SU-DHL-6 (cell line): ENCODE measurements at regions not wholly inside any gene's neighbourhood (a gene's known extent, or its start where the extent isn't known, plus 50 kb on each side); places are given as distances from the start of the nearest gene placed in this dataset.

ENCODE experiments used
- H2AFZ ChIP-seq: fragments of 200-600 bp; sonication (generic); 2 replicates; pipeline ENCODE4 v1.6.1; 2014; ENCODE audit warnings: low read depth, mild to moderate bottlenecking, moderate library complexity, mixed read lengths, antibody characterized with exemption, low read length; ENCODE audit not compliant: severe bottlenecking
- H3F3A ChIP-seq: fragments of 200-600 bp; shearing (Covaris generic); 2 replicates; pipeline ENCODE4 v1.6.0; 2016; ENCODE audit warnings: antibody characterized with exemption, mild to moderate bottlenecking; ENCODE audit not compliant: insufficient read depth
- H3K27ac ChIP-seq: fragments of 200-600 bp; sonication (generic); 2 replicates; pipeline ENCODE4 v1.5.1; 2016; ENCODE audit warnings: low read depth, mild to moderate bottlenecking, low read length, moderate library complexity, mixed read lengths
- H3K27me3 ChIP-seq: fragments of 200-600 bp; sonication (generic), shearing (Covaris generic); 2 replicates; pipeline ENCODE4 v1.6.0; 2014; ENCODE audit warnings: mild to moderate bottlenecking, low read length
- H3K36me3 ChIP-seq: fragments of 200-600 bp; sonication (generic); 2 replicates; pipeline ENCODE4 v1.6.1; 2014; ENCODE audit warnings: mild to moderate bottlenecking, low read length, mixed read lengths
- H3K4me2 ChIP-seq: fragments of 300-600, 200-600 bp; shearing (Covaris generic), sonication (generic); 2 replicates; pipeline ENCODE4 v1.6.0; 2014; ENCODE audit warnings: low read length, low read depth, mild to moderate bottlenecking; ENCODE audit not compliant: poor library complexity, severe bottlenecking
- H3K4me3 ChIP-seq: fragments of 200-600 bp; sonication (generic); 2 replicates; pipeline ENCODE4 v1.5.1; 2014; ENCODE audit warnings: antibody characterized with exemption, low read length, mild to moderate bottlenecking, mixed read lengths; ENCODE audit not compliant: insufficient read depth, poor library complexity, severe bottlenecking
- H3K79me2 ChIP-seq: fragments of 200-600 bp; sonication (generic); 2 replicates; pipeline ENCODE4 v1.6.1; 2014; ENCODE audit warnings: mild to moderate bottlenecking, low read length, moderate library complexity; ENCODE audit not compliant: insufficient read depth
- H3K9ac ChIP-seq: fragments of 200-600 bp; sonication (generic); 2 replicates; pipeline ENCODE4 v1.7.0; 2014; ENCODE audit warnings: mild to moderate bottlenecking, low read length
- H3K9me2 ChIP-seq: fragments of 200-600 bp; sonication (generic); replicated peaks from 2 replicates; pipeline ENCODE4 v1.6.1; 2014; ENCODE audit warnings: low read length; ENCODE audit not compliant: insufficient read depth
- H3K9me3 ChIP-seq: fragments of 200-600 bp; sonication (generic); 2 replicates; pipeline ENCODE4 v1.6.1; 2014; ENCODE audit warnings: low read length, mixed read lengths; ENCODE audit not compliant: insufficient read depth
- H4K20me1 ChIP-seq: fragments of 200-600 bp; sonication (generic); 2 replicates; pipeline ENCODE4 v1.6.1; 2014; ENCODE audit warnings: low read depth, mild to moderate bottlenecking, antibody characterized with exemption, low read length, moderate library complexity, mixed read lengths
- CTCF ChIP-seq: fragments of 200-600 bp; sonication (generic); IDR thresholded peaks from one replicate; pipeline ENCODE4 v1.5.1; 2017; ENCODE audit warnings: antibody characterized with exemption, mild to moderate bottlenecking, low read length, moderate library complexity; ENCODE audit not compliant: insufficient read depth, poor library complexity, severe bottlenecking
- EZH2phosphoT487 ChIP-seq: fragments of 200-600 bp; sonication (generic), shearing (Covaris generic); conservative IDR thresholded peaks from 2 replicates; pipeline ENCODE4 v1.6.1; 2018; ENCODE audit warnings: mild to moderate bottlenecking, antibody characterized with exemption, low read length, moderate library complexity, mixed read lengths

GRCh38 chr3:180820400-180820799, 92.1 kb upstream of the FXR1 start:
- Histone ChIP-seq H3F3A (no peaks in the 10 kb centered on the region), H3K4me3 (no peak overlapping the region), H3K9ac (no peak overlapping the region), H3K79me2 (no peaks in the 10 kb centered on the region), H3K27ac (no peak overlapping the region), H3K9me2 (no peaks in the 10 kb centered on the region), H3K9me3 (no peaks in the 10 kb centered on the region), H4K20me1 (no peaks in the 10 kb centered on the region), H3K27me3 (no peaks in the 10 kb centered on the region), H3K4me2 (no peak overlapping the region), H3K36me3 (no peaks in the 10 kb centered on the region), H2AFZ (no peak overlapping the region)
- TF ChIP-seq EZH2phosphoT487 (no peak), CTCF (no peak)

GRCh38 chr3:180825964-180826363, 86.5 kb upstream of the FXR1 start:
- H3K27me3 ChIP-seq = no peaks in the 10 kb centered on the region
- no peak overlapping the region for H3K4me3 ChIP-seq
- TF ChIP-seq EZH2phosphoT487 (no peak), CTCF (no peak)
- no peaks in the 10 kb centered on the region for H3F3A ChIP-seq
- H3K4me2 ChIP-seq = no peak overlapping the region
- H3K36me3 ChIP-seq = no peaks in the 10 kb centered on the region
- H3K9me3 ChIP-seq = no peaks in the 10 kb centered on the region
- no peaks in the 10 kb centered on the region for H4K20me1 ChIP-seq
- H3K79me2 ChIP-seq = no peaks in the 10 kb centered on the region
- no peak overlapping the region for H2AFZ ChIP-seq
- no peak overlapping the region for H3K9ac ChIP-seq
- no peak overlapping the region for H3K27ac ChIP-seq
- no peaks in the 10 kb centered on the region for H3K9me2 ChIP-seq

GRCh38 chr3:180827171-180827570, 85.3 kb upstream of the FXR1 start:
- no peak overlapping the region for H3K9ac ChIP-seq
- H3K4me2 ChIP-seq = no peak overlapping the region
- H3K9me3 ChIP-seq = no peaks in the 10 kb centered on the region
- no peaks in the 10 kb centered on the region for H3F3A ChIP-seq
- no peak overlapping the region for H2AFZ ChIP-seq
- TF ChIP-seq EZH2phosphoT487 (no peak), CTCF (no peak)
- H4K20me1 ChIP-seq = no peaks in the 10 kb centered on the region
- H3K4me3 ChIP-seq = no peak overlapping the region
- H3K9me2 ChIP-seq = no peaks in the 10 kb centered on the region
- no peaks in the 10 kb centered on the region for H3K27me3 ChIP-seq
- H3K79me2 ChIP-seq = no peaks in the 10 kb centered on the region
- no peak overlapping the region for H3K27ac ChIP-seq
- no peaks in the 10 kb centered on the region for H3K36me3 ChIP-seq
